HG03095 (cell line): ENCODE measurements at regions not wholly inside any gene's neighbourhood (a gene's known extent, or its start where the extent isn't known, plus 50 kb on each side); places are given as distances from the start of the nearest gene placed in this dataset.

Source experiments
- ATAC-seq: cut with Tn5 transposase; IDR thresholded peaks from one replicate; pipeline ENCODE4 v1.9.1; 2021; ENCODE audit warnings: moderate library complexity; ENCODE audit not compliant: unreplicated experiment

DNA sequence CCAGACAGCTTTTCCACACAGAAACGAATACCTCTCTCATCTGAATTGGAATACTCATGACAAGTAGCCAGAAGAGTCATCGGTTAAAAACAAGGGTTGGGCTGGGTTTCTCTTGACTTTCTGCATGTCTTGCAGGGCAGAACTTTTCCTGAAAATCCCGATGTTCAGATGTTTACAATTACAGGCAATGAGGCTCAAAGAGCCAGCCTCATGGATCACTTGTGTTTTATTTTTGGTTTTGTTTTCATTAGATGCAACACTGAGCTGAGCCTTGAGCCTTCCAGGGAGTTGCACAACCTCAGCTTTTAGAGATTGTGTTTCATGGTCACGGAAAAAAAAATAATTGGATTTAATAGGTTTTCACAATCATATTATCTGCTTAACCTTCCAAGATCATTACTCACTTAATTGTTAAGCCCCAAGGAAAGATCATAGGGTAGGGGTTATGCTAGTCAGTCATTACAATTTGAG lies 288.1 kb upstream of the PRDM1 start:
- no peak for ATAC-seq

DNA sequence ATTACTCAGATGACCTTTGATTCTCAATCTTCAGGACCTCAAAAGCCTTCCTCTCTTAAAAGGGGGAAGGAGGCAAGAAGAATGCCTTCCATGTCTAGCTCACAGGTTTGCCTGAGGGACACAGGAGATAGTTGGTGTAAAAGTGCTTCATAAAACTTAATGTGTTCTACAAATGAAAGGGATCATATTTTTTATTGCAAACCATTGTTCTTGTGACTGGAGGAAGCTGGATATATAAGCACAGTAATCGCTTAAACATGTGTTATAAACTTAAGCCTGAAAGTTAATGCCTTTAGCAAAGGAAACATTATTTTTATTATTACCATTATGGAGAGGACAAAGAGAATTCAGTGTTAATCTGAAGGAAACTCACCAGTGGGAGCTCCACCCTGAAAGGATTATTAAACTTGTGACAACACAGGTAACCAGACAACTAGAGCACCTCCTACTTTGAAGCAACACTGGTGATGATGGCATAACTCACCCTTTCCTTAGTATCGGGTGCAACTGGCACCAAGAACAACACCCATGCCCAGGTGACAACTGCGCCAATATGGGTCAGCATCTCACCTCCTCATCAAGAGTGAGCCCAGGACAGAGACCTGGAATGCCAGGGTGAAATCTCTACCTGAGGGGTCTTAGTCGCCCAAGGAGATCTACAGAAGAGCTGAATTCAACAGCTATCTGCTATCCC lies 288.7 kb upstream of the PRDM1 start:
- no peak for ATAC-seq

DNA sequence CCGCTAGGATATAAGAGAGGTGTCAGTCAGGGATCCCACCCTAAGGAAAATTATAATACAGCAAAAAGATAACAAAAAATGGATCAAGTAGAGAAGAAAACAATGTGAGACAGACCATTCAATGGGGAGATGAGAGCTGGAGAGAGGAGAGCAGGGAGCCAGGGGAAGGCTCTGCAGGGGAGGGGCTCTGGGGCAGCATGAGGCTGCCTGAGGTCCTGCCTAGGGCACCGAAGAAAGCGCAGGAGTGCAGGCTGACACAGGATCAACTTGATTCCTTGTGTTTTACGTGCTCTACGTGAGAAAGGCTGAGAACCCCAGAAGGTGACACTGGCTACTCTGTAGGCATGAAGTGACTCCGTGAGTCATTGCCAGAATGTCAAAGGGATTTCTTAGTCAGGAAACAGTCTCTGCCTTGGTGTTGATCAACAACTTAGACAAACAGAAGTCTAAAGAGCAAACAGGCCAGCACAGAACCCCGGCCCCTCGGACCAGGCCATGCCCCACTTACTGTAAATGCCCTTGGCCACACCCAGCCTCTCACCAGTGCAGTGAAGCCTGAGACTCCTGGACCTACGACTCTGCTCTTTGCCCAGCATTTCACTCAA lies 290.1 kb upstream of the PRDM1 start:
- no peak for ATAC-seq

DNA sequence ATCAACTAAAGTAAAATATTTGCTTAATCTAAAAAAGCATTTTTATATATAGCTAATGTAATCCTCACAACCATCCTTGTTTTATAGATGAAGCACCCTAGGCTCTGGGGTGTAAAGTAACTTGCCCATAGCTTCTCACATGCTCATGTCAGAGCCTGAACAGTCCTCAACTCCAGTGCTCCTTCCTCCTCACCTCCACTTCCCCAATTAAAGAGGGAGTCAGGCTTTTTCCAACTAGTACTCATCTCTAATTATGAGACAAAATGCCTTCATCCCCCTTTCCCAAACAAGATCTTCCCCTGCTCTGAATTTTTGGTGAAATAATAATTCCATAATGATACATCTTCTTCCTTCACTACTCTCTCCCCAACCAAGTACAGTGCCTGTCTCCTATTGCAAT lies 290.8 kb upstream of the PRDM1 start:
- no peak for ATAC-seq

DNA sequence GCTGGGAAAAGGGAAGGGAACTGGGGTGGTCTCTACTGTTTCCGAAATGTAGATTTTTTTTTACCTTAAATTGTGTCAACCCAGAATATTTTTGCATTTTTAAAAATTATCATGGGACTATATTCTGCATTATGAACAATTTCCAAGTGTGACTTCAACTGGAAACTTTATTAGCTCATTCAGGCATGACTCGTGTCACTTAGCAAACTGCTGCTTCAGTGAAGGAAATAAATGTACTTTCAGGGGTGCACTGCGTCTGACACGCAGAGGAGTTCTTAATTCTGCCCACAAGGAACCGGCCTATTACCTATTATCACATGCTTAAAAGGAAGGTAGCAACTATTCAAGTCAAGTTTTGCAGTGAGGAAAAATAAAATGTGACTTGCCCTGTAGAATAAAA lies 291.3 kb upstream of the PRDM1 start:
- no peak for ATAC-seq

DNA sequence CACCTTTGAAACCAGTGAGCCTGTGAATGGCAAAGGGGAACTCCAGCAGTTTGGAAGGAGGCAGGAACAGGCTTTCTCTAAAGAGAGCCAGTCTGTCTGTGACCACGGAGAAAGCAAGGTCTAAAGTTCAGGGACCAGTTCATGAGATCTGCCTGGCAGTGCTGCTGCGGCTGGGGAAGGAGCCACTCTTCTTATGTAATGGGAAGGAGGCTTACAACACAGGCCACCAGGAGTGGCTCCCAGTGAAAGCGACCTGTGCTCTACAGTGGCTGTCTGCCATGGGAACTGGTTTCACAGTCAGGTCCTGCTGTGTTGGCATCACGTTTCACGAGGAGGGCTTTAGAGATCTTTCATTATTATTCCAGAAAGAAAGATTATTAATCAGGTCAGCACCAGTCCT lies 291.9 kb upstream of the PRDM1 start:
- no peak for ATAC-seq

DNA sequence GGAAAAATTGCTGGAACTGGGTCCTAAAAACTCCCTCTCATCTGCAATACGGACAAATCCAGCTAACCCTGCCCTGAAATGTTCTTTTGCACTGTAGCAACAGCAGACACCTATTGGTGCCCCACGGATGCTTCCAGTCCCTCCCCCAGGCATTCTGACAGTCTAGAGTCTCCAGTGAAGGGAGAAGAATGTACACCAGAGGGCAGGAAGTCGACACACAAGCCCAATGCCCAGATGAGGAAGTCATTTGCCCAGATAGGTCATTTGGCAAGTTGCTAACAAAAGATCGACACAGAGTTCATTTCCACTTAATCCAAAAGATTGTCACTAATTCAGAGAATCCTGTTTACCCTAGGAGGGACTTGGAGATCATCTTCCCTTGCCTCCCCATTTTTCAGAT lies 293.0 kb upstream of the PRDM1 start:
- ATAC-seq = no peak

DNA sequence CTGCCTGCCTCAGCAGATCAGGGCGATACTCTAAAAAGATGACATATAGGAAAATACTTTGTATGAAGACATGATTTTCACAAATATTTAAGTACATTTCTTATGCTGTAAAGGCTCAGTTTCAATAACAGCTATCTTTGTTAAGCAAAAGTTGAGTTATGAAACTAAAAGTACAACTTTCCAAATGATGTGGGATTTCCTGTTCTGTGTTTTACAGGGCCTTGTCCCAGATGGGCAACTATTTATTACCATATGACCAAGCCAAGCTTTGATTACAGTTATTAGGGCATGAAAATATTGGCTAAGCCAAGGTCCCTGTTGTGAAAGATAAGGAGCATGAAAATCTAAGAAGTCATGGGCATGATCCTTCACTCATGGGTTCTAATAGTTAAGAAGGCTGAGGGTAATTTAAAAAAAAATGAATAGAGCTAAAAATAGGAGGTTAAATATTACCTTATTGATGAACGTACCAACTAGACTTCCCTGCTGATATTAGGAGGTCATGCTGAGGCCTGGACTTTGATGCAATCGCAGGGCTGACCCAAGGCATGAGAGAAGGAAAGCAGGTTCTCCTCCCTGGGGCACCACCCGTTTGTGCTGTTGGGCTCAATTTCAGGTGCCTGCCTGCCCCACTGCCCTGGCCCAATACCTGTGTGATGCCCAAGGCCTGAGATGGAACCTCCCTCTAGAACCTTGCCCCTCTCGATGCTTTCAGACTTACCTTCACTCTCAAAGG lies 294.4 kb upstream of the PRDM1 start:
- peak; percentile 57 for ATAC-seq

DNA sequence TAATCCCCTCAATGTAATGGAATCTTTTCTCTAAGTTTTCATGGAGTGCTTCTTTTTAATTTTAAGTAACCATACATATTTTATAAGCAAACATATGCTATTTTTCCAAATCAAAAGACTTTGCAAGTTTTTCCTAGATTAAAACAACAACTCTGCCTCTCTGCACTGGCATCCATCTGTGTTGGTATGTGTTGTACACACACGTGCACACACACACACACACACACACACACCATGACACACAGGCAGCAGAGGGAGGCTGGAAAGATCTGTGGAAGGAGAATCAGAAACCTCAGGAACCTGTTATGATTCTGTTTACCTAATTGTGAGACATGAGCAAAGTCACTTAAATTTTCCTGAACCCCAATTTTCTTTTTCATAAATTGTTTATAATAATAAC lies 295.0 kb upstream of the PRDM1 start:
- ATAC-seq = peak; percentile 6

DNA sequence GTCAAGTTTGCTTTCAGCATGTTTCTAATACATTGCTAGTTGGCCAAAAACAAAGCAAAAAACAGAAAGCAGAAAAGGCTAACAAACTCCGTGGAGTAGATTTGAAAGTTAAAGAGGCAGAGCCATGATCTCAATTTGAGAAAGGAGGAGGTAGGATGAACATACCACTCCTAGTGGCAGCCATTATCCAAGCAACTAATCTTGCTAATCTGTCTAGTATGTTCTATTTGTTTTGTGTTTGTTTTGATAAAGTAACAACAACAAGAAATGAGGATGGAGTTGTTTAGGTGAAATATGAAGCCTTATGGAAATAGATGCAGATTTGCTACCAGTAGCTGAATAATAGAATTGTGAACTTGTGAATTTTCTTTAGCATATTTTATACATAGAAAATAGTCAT lies 295.5 kb upstream of the PRDM1 start:
- ATAC-seq = no peak

DNA sequence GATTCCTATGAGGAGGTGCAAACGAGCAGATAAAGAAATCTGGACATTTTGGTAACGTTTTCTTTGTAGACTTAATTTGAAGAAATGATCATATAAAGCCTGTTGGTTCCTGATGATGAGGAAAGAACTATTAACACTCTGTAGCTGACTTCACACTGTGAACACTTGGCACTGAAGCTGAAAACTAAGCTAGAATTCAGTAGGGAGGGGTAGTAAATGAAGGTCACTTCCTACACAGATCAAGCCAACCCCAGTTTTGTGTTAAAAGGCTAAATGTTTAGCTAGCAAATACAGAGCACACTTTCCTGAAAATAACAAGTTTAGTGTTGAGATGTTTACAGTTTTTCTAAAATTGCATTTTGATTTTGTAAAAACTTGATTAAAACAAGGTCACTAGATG lies 296.2 kb upstream of the PRDM1 start:
- no peak for ATAC-seq

DNA sequence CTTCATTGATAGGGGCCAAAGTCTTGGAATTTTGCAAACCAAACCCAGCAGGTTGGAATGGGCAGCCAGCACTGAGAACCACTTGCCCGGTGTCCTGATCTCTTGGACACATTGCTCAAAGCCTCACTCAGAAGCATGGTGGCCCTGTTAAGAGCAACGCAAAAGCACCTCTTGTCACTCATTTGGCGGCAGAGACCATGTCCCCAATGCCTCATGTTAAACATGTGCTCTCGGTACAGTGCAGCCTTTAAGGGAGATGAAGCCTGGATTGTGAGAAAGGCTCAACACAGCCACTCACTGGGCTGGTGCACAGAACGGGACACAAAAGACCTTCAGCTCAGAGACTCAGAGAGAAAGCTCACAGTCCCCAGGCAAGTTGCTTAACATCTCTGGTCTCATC lies 298.4 kb upstream of the PRDM1 start:
- ATAC-seq = no peak

DNA sequence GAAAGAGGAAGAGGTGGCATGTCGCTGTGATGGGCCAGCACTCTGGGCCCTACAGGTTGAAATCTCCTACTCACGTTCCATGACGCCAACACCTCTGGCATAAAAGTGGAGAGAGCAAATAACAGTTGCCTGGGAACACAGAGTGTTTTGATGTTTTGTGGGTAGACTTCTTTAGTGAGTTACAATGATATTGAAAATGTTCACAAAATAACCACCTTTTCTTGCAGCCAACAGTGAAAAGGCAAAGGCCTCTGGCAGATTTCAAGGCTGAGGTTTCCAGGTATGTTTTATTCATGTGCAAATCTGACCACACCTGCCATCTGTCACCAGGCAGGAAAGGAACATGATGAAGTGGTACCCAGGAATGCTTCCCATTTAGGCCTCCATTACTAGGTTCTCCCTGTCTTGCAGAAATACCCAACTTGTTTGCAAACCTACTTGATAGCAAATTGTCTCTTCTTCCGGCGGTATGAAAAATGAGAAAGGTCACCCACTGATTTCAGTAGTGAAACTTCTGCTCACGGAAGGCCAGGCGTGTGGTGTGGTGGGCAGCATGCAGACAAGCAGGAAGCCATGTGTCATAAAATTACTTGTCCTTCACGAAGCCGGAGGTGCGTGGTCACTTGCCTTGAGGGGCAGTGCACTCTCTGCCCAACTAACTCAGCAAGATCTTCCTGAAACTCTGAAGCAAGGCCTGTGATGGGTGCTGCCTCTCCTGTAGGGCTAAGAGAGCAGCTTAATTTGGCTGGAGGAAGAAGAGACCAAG lies 299.1 kb upstream of the PRDM1 start:
- peak; percentile 65 for ATAC-seq

DNA sequence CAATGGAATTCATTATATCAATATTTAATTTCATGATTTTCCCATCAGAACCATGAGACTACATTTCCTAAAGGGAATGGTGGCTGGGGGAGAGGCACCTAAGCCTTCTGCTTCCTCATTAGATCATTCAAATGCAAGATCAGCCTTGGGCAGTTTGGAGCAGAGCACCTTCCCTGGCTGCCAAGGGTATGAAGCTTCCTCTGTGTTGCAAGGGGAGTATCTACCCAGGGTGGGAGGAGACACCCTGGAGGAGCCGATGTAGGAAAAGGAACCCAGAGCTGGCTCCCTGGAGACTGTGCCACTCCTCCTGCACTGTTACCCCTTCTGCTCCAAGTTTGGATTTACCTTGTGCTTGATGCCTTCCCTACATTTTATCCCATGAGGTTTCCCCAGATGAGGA lies 299.7 kb upstream of the PRDM1 start:
- no peak for ATAC-seq

DNA sequence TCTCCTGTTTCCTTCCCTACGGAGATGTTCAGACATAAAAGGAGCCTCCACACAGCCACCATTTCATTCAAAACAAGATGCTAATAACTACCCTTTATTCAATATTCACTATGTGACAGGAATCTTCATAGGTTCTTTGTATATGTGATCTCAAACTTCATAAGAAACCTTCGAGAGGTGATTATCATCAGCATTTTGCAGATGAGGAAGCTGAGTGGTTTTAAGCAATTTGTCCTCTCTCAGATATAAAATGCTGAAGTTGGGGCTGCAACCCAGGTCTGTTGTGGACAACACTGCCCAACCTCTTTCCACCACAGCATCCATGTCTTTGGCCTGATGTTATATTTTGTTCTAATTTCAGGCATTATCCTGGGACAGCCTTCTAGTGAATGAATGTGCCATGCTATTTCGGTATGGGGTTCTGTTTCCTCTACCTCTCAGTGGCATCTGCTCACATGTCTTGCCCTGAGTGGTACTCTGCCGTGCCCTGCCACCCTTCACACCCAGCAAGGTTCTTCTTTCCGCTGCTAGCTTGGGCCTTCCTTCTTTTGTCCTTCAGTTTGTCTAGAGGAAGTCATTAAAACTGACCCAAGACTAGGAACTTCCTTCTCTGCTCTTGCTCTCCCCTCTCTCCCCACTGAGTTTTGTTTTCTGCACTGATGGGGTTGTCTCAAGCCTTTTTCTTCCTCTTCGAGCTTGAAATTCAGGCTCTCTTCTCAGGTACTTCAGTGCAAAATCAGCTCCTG lies 300.9 kb upstream of the PRDM1 start:
- ATAC-seq = no peak

DNA sequence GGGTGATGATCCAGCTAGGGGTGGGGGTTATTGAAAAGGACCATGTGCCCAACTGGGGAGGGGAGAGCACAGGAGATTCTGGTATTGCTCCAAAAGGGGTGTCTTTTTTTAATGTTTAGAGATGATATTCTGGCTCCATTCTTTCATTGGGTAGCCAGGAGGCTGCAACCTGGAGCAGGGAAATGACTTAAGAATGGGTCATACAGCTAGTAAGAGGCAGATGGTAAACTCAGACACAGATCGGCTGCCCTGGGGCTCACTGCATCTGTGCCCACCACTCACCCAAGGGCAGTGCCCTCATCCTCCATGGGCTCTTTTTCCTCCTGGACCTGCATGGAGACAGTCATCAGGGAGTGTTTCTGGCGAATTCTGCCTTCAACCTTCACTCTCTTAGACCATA lies 302.0 kb upstream of the PRDM1 start:
- ATAC-seq = no peak

DNA sequence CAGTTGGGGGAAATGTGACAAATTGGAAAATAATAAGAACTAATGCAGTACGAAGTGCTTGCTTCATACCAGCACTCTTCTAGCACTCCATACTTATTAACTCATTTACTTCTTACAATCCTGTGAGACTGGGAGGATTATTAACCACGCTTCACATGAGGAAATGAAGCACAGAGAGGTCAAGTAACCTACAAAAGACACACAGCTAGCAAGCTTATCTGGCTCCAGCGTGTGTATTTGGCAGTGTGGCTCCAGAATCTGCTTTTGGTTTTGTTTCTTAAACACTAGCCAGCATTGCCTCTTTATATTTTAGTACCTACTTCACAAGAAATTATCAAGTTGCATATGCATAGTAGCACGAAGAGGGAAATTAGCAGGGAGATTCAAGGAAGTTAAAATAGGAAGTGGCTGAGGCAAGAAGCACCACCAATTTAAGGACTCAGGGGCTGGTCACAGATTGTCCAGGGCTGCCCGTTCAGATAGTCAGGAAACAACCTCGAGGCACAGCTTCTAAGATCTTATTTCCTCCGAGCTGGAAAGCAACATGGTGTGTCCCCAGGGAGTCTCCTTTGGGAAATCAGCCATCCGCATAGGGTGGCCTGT lies 302.7 kb upstream of the PRDM1 start:
- no peak for ATAC-seq

DNA sequence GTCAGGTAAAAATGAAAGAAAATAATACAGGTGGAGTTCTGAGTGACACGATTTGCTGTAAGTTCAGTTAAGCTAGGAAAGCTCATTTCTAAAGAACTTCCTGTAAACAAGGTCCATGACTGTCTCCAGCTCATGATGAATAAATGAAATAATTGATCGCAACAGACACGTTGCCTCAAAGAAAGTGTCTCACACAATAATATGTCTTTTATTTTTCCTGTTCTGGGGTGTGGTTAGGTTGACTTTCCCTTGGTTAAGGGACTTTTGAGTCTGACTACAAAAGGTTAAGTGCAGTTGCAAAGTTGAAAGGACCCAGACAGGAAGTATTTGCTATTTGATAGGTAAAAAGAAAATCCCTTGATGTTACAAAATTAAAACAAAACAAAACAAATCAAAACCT lies 304.2 kb upstream of the PRDM1 start:
- ATAC-seq = no peak

DNA sequence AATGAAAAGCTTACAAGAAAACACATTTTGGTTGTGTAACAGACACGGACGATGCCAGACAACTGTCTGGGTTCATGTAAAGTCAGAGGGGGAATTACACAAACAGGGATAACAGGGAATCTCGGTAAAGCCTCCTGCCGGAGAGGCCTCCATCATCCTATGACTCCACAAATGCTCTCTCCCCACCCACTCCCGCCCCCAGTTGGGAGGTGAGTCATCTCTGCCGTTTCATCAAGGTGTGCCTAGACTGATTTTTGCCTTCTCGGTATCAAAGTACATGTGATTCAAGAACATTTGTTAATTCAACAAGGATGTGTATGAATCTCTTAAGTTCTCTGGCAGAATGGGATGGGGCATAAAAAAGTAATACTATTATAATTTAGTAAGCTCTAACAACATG lies 304.9 kb upstream of the PRDM1 start:
- no peak for ATAC-seq

DNA sequence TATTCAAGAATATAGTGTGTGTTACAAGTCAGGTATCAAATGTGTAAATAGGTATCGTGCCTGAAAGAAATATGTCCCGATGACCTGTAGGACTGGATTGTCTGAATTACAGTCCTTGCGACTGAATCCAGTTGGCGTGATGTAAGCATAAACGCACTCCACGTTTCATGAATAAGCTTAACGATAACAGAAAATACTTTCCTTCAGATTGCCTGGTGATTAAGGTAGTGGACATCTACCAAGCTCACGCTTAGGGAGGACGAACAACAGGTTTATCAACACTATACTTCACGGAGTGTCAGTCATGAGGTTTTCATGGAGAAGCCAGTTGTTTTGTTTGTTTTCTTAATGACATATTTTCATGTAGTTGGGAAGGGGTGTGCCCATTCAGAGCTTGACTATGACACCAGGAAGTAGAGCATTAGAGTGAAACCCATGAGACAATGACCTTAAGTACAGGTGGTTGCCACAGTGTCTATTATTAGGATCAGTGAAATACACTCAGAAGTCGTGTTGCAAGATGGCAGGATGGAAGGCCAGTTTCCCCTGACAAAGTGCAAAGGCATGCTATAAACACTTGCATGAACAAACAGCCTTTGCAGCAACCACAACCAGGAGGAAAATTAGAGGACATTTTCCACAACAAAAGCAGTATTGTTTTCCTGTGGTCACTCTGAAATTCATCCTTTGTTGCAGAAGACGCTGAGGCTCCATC lies 305.8 kb upstream of the PRDM1 start:
- ATAC-seq = no peak
